Osteoblast (primary cell): ENCODE measurements at regions not wholly inside any gene's neighbourhood (a gene's known extent, or its start where the extent isn't known, plus 50 kb on each side); places are given as distances from the start of the nearest gene placed in this dataset.

ENCODE experiments used
- DNase-seq: peaks from one replicate; pipeline ENCODE4 v3.0.0; 2011; ENCODE audit warnings: low spot score, mixed read lengths; ENCODE audit not compliant: insufficient read length; ENCODE audit errors: missing footprints
- H2AFZ ChIP-seq: 2 replicates; pipeline ENCODE4 v1.6.0; 2011; ENCODE audit warnings: mild to moderate bottlenecking, low read length
- H3K27ac ChIP-seq: 2 replicates; pipeline ENCODE4 v1.5.1; 2011; ENCODE audit warnings: mild to moderate bottlenecking, low read depth, low read length, moderate library complexity
- H3K27me3 ChIP-seq: 2 replicates; pipeline ENCODE4 v1.6.0; 2012; ENCODE audit warnings: mild to moderate bottlenecking, control low read depth, inconsistent platforms, low read length, moderate library complexity; ENCODE audit not compliant: insufficient read depth
- H3K36me3 ChIP-seq: 2 replicates; pipeline ENCODE4 v1.5.1; 2011; ENCODE audit warnings: mild to moderate bottlenecking, low read length, control low read depth, moderate library complexity; ENCODE audit not compliant: insufficient read depth
- H3K4me1 ChIP-seq: 2 replicates; pipeline ENCODE4 v1.5.1; 2011; ENCODE audit warnings: mild to moderate bottlenecking, low read length, control low read depth, moderate library complexity; ENCODE audit not compliant: insufficient read depth
- H3K4me2 ChIP-seq: 2 replicates; pipeline ENCODE4 v1.6.0; 2011; ENCODE audit warnings: mild to moderate bottlenecking, low read length; ENCODE audit not compliant: insufficient read depth
- H3K4me3 ChIP-seq: fragments of 200-600 bp; sonication (generic); 3 replicates; pipeline ENCODE4 v1.5.1; 2012; ENCODE audit warnings: mild to moderate bottlenecking, low read length, inconsistent platforms; ENCODE audit not compliant: insufficient read depth
- H3K79me2 ChIP-seq: 2 replicates; pipeline ENCODE4 v1.6.0; 2012; ENCODE audit warnings: mild to moderate bottlenecking, low read length, control low read depth, inconsistent platforms; ENCODE audit not compliant: insufficient read depth
- H3K9me3 ChIP-seq: 2 replicates; pipeline ENCODE4 v1.5.1; 2011; ENCODE audit warnings: low read depth, low read length, control low read depth
- H4K20me1 ChIP-seq: 2 replicates; pipeline ENCODE4 v1.6.0; 2012; ENCODE audit warnings: mild to moderate bottlenecking, low read length, control low read depth; ENCODE audit not compliant: insufficient read depth
- CTCF ChIP-seq: IDR thresholded peaks from 2 replicates; pipeline ENCODE4 v1.5.1; 2011; ENCODE audit warnings: mild to moderate bottlenecking, low read depth, low read length, moderate library complexity; ENCODE audit errors: extremely low read depth

DNA sequence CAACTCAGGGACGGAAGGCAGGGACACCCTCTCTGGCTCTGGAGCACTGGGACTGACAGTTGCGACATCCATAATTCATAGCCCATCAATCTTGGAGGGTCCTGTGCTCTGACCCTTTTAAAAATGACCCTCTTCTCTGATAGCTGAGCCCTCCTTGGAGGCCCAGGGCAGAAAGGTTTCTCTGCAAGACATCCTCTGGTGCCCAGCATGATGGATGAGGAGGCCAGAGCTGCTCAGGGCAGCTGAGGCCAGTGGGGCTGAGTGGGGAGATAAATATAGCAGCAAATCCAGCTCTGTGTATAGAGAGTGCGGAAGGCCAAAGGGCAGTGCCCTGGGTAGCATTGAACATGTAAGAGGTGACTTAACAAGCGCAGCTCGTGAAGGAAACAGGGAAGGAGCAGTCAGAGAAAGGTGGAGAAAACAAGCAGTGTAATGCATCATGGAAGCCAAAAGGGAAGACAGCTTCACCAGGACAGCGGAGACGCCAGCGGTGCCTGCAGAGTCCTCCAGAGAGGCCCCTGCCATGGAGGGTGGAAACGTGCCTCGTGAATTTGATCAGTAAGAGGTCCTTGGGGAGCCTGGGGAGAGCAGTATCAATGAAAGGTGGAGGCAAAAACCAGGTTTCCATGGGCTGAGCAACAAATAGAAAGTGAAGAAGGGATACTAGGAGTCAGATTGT, 50.4 kb upstream of the FMOD start:
- Histone ChIP-seq H3K9me3 (no peaks in the 10 kb centered on the region), H3K79me2 (no peaks in the 10 kb centered on the region), H2AFZ (peak overlapping the region; percentile 32), H3K4me1 (peaks cover 10% of the 10 kb centered on the region), H3K4me2 (no peak overlapping the region), H3K27ac (no peak overlapping the region), H3K36me3 (no peaks in the 10 kb centered on the region), H4K20me1 (no peaks in the 10 kb centered on the region), H3K27me3 (peaks cover 8% of the 10 kb centered on the region), H3K4me3 (no peak overlapping the region)
- DNase-seq, result no peak
- no peak for TF ChIP-seq CTCF

DNA sequence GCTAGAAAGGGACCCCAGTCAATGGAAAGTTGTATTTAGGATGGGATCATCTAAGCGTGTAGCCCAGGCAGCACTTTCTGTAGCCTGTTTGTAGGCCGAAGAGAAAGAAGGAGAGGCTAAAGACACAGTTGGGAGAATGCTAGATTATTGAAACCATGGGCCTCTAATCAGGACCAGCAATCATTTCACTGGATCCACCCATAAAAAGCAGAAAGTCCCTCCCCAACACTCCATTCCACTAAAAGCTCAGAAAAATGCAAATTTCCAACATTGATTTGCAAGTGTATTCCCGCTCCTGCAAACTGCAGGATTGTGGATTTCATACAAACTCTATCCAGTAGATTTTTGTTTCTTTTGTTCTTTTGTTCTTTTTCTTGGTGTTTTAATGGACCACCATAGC, 51.2 kb upstream of the FMOD start:
- H3K79me2 ChIP-seq, result no peaks in the 10 kb centered on the region
- H3K4me3 ChIP-seq, result no peak overlapping the region
- H3K9me3 ChIP-seq, result no peaks in the 10 kb centered on the region
- H3K27ac ChIP-seq, result peak overlapping the region; percentile 76
- peak overlapping the region; percentile 19 for H3K4me2 ChIP-seq
- H3K4me1 ChIP-seq, result peaks cover 14% of the 10 kb centered on the region
- H3K36me3 ChIP-seq, result no peaks in the 10 kb centered on the region
- peak overlapping the region; percentile 83 for H2AFZ ChIP-seq
- H4K20me1 ChIP-seq, result no peaks in the 10 kb centered on the region
- TF ChIP-seq CTCF, result no peak
- peak; percentile 62 for DNase-seq
- H3K27me3 ChIP-seq, result peaks cover 4% of the 10 kb centered on the region

GRCh38 chr1:203402629-203403337, 51.9 kb upstream of the FMOD start:
- H3K4me1 ChIP-seq, result peaks cover 15% of the 10 kb centered on the region
- H2AFZ ChIP-seq, result peak overlapping the region; percentile 83
- no peaks in the 10 kb centered on the region for H4K20me1 ChIP-seq
- H3K27ac ChIP-seq, result peak overlapping the region; percentile 76
- no peak overlapping the region for H3K4me3 ChIP-seq
- peaks cover 2% of the 10 kb centered on the region for H3K27me3 ChIP-seq
- H3K36me3 ChIP-seq, result no peaks in the 10 kb centered on the region
- H3K4me2 ChIP-seq, result peak overlapping the region; percentile 45
- no peaks in the 10 kb centered on the region for H3K79me2 ChIP-seq
- DNase-seq, result no peak
- no peaks in the 10 kb centered on the region for H3K9me3 ChIP-seq
- TF ChIP-seq CTCF, result no peak

DNA sequence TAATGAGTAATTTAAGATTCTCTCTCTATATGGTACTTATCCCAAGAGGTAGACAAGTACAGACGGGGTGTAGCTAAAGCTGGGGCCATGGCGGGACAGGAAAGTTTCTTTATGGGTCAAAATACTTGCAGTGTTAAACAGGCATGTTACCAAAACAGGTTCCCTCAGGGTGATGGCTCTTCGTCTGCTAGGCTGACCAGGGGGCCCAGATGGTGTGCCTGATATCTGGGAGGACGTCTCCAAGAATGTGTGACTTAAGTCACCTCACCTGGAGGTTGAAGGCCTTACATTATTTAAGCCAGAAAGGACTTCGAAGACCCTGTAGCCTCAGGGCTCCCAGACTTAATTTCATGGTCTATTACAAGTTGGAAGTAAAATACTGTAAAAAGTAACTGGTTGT, 52.7 kb upstream of the FMOD start:
- Histone ChIP-seq H2AFZ (no peak overlapping the region), H3K36me3 (no peaks in the 10 kb centered on the region), H3K79me2 (no peaks in the 10 kb centered on the region), H4K20me1 (no peaks in the 10 kb centered on the region), H3K4me1 (peaks cover 21% of the 10 kb centered on the region), H3K9me3 (no peaks in the 10 kb centered on the region), H3K4me2 (no peak overlapping the region), H3K27ac (no peak overlapping the region), H3K27me3 (no peaks in the 10 kb centered on the region), H3K4me3 (no peak overlapping the region)
- DNase-seq, result no peak
- no peak for TF ChIP-seq CTCF
